Transverse colon (tissue), 4 donors: ENCODE measurements at regions not wholly inside any gene's neighbourhood (a gene's known extent, or its start where the extent isn't known, plus 50 kb on each side); places are given as distances from the start of the nearest gene placed in this dataset.

ENCODE experiments used
- CTCF ChIP-seq, 5 experiments: fragments of 200-600 bp in 3 of 5; fragments of 450-650 bp in 2 of 5; sonication (generic) in 3 of 5; IDR thresholded peaks; 1 replicate in 2 of 5; 2 replicates in 3 of 5; pipeline ENCODE4 v1.5.1; 2016 to 2017; ENCODE audit warnings: antibody characterized with exemption in 5 of 5, inconsistent platforms in 3 of 5, mild to moderate bottlenecking in 2 of 5, moderate library complexity in 1 of 5
- POLR2AphosphoS5 ChIP-seq, 3 donors: sonication (generic); formaldehyde crosslinking; IDR thresholded peaks; one replicate each; pipeline ENCODE4 v1.6.1; 2016; ENCODE audit warnings: antibody characterized with exemption in 3 of 3

GRCh38 chr3:124064050-124064449, 72.1 kb upstream of the ROPN1 start:
- TF ChIP-seq CTCF (IDR thresholded peaks at IDR 0.05) (no peak), POLR2AphosphoS5 (IDR thresholded peaks at IDR 0.05) (no peak)
